Panc1 (cell line): ENCODE measurements at regions not wholly inside any gene's neighbourhood (a gene's known extent, or its start where the extent isn't known, plus 50 kb on each side); places are given as distances from the start of the nearest gene placed in this dataset.

Experiments
- ATAC-seq: fragments of 200-7000 bp; cut with Tn5 transposase; 2 replicates; pipeline ENCODE4 v1.9.1; 2020; ENCODE audit warnings: mild to moderate bottlenecking, moderate library complexity
- BruUV-seq: library from RNA; stranded (reverse); fragments of 400-500 nt; replicated peaks from 2 replicates; lab custom pipeline; 2021; lab: Mats Ljungman, UMichigan
- CTCF ChIA-PET: fragments of 300-600 bp; sonication (Branson Sonifier 250); formaldehyde crosslinking; loops from one replicate; lab custom pipeline; 2022; ENCODE audit warnings: antibody characterized with exemption; lab: Charles Lee
- POLR2A ChIA-PET: fragments of 300-600 bp; sonication (Branson Sonifier 250); formaldehyde crosslinking; loops from one replicate; lab custom pipeline; 2022; ENCODE audit warnings: antibody characterized with exemption; lab: Charles Lee
- DNase-seq: peaks from one replicate; pipeline ENCODE4 v3.0.0-alpha.2; 2010; ENCODE audit warnings: low read depth, low spot score
- H3K27ac ChIP-seq: 2 replicates; pipeline ENCODE4 v1.5.1; 2011; ENCODE audit warnings: mild to moderate bottlenecking, low read length, inconsistent platforms
- H3K27me3 ChIP-seq: fragments of 200-500 bp; sonication (Bioruptor generic); 2 replicates; pipeline ENCODE4 v1.6.0; 2014; ENCODE audit warnings: low read length, inconsistent platforms; ENCODE audit not compliant: control insufficient read depth, insufficient read depth
- H3K36me3 ChIP-seq: fragments of 200-500 bp; sonication (Bioruptor generic); 2 replicates; pipeline ENCODE4 v1.5.1; 2014; ENCODE audit warnings: inconsistent platforms, mild to moderate bottlenecking, low read length, moderate library complexity; ENCODE audit not compliant: control insufficient read depth, insufficient read depth
- H3K4me1 ChIP-seq: 2 replicates; pipeline ENCODE4 v1.5.1; 2011; ENCODE audit warnings: inconsistent platforms, mild to moderate bottlenecking, low read length, moderate library complexity; ENCODE audit not compliant: control insufficient read depth, insufficient read depth
- H3K4me3 ChIP-seq, 2 experiments: 2 replicates each; pipeline ENCODE4 v1.5.1; 2011 to 2012; ENCODE audit warnings: low read depth in 2 of 2, low read length in 2 of 2, mild to moderate bottlenecking in 2 of 2, inconsistent platforms in 1 of 2, moderate library complexity in 1 of 2
- H3K9me3 ChIP-seq: fragments of 200-500 bp; sonication (Bioruptor generic); 2 replicates; pipeline ENCODE4 v1.5.1; 2014; ENCODE audit warnings: low read depth, mild to moderate bottlenecking, inconsistent platforms, low read length, moderate library complexity; ENCODE audit not compliant: control insufficient read depth, insufficient read depth
- POLR2AphosphoS5 ChIP-seq: IDR thresholded peaks from 2 replicates; pipeline ENCODE4 v1.6.1; 2012; ENCODE audit warnings: mild to moderate bottlenecking, low read depth, low read length, moderate library complexity
- REST ChIP-seq, 2 experiments: IDR thresholded peaks; 2 replicates each; pipeline ENCODE4 v1.6.1; 2011 to 2012; ENCODE audit warnings: low read depth in 2 of 2, control low read depth in 1 of 2, low read length in 1 of 2, mild to moderate bottlenecking in 1 of 2, moderate library complexity in 1 of 2; ENCODE audit not compliant: insufficient read depth in 1 of 2
- SIN3A ChIP-seq: IDR thresholded peaks from 2 replicates; pipeline ENCODE4 v1.6.1; 2012; ENCODE audit warnings: low read depth, mild to moderate bottlenecking, low read length, moderate library complexity, borderline replicate concordance; ENCODE audit not compliant: insufficient read depth
- TCF7L2 ChIP-seq: IDR thresholded peaks from 2 replicates; pipeline ENCODE4 v1.6.1; 2011; ENCODE audit warnings: mild to moderate bottlenecking, low read depth, low read length, inconsistent platforms
- in situ Hi-C: cut with HindIII; loops from 2 replicates; pipeline ENCODE4 v1.10.0; 2016; ENCODE audit warnings: low sequenced_read_pairs, low pct_unique_long_range_greater_than_20kb
- intact Hi-C: fragments of 100-400 bp; cut with micrococcal nuclease; formaldehyde crosslinking; loops from one replicate; pipeline ENCODE4 v1.10.0; 2022; ENCODE audit not compliant: unreplicated experiment
- TF ChIP-seq, protein P1 (sequence below): fragments of 450-650 bp; IDR thresholded peaks from 2 replicates; pipeline ENCODE4 v1.5.1; 2017; ENCODE audit warnings: mild to moderate bottlenecking

DNA sequence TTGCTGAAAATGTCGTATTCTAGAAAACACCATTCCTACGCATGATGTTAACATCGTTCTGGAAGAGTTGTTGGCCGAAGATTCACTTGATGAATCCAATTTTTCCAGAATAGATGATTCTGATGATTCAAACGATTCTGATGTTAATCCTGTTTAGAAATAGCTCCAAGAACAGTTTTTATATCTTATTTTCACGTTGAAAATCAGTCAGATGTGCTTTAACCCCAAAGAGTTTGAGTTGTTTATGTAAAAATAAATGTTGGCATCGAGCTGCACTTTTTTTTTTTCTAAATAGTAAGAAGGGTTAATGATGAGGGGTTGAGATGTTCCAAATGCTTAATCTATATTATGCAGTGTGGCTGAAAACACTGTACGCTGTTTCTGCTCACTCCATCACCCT is 99.9 kb upstream of the LINC00305 start:
- ChIA-PET POLR2A (no interaction called here), CTCF (no interaction called here)
- Histone ChIP-seq H3K27ac (no peak overlapping the region), H3K9me3 (no peaks in the 10 kb centered on the region), H3K36me3 (no peaks in the 10 kb centered on the region), H3K27me3 (no peaks in the 10 kb centered on the region), H3K4me1 (no peaks in the 10 kb centered on the region), H3K4me3 (no peak overlapping the region)
- no peak for DNase-seq
- in situ Hi-C loops (no loop called here), intact Hi-C loops (no loop called here)
- BruUV-seq = no TSS peak
- no peak for ATAC-seq
- TF ChIP-seq REST (IDR thresholded peaks at IDR 0.05; ENCODE audit: insufficient read depth in 1 of 2, low read depth in 2 of 2, low read length in 1 of 2) = no peak
- TF ChIP-seq TCF7L2 = no peak

- ATAC-seq (no peak), DNase-seq (no peak)
- no peaks in the 10 kb centered on the region for H3K9me3 ChIP-seq
- CTCF ChIA-PET = no interaction called here
- no peak overlapping the region for H3K4me3 ChIP-seq
- POLR2A ChIA-PET = no interaction called here
- H3K27me3 ChIP-seq = no peaks in the 10 kb centered on the region
- BruUV-seq = no TSS peak
- intact Hi-C loops = no loop called here
- H3K4me1 ChIP-seq = no peaks in the 10 kb centered on the region
- H3K27ac ChIP-seq = no peak overlapping the region
- in situ Hi-C loops = no loop called here
- H3K36me3 ChIP-seq = no peaks in the 10 kb centered on the region
- TF ChIP-seq, protein P1, sequence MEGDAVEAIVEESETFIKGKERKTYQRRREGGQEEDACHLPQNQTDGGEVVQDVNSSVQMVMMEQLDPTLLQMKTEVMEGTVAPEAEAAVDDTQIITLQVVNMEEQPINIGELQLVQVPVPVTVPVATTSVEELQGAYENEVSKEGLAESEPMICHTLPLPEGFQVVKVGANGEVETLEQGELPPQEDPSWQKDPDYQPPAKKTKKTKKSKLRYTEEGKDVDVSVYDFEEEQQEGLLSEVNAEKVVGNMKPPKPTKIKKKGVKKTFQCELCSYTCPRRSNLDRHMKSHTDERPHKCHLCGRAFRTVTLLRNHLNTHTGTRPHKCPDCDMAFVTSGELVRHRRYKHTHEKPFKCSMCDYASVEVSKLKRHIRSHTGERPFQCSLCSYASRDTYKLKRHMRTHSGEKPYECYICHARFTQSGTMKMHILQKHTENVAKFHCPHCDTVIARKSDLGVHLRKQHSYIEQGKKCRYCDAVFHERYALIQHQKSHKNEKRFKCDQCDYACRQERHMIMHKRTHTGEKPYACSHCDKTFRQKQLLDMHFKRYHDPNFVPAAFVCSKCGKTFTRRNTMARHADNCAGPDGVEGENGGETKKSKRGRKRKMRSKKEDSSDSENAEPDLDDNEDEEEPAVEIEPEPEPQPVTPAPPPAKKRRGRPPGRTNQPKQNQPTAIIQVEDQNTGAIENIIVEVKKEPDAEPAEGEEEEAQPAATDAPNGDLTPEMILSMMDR = no peak
- TF ChIP-seq TCF7L2 = no peak
- TF ChIP-seq REST (IDR thresholded peaks at IDR 0.05; ENCODE audit: insufficient read depth in 1 of 2, low read depth in 2 of 2, low read length in 1 of 2) = no peak
- no peak for TF ChIP-seq SIN3A
- TF ChIP-seq POLR2AphosphoS5 = no peak
Observed at GRCh38 chr18:64245126-64245861, 96.4 kb upstream of the LINC00305 start.
